ENCODE measurements at regions not wholly inside any gene's neighbourhood (a gene's known extent, or its start where the extent isn't known, plus 50 kb on each side); places are given as distances from the start of the nearest gene placed in this dataset.
"Not testable (repeated sequence)": the region's sequence is repeated elsewhere in the genome, so short reads cannot be mapped to it uniquely, and the experiment has no call there.

- H3K4me1 ChIP-seq; intact Hi-C loops (cut with DNase I): not testable (repeated sequence)
- no CpG with 5 or more reads among the region's 8 CpGs for WGBS, 2 donors
These were observed 180.3 kb downstream of the TMEM121 start for GRCh38 chr14:105706701-105707019.

GRCh38 chr14:105707099-105707498 lies 180.7 kb downstream of the TMEM121 start:
- DNase-seq; H3K4me1 ChIP-seq; intact Hi-C loops (cut with DNase I); H3K27ac ChIP-seq; H3K4me3 ChIP-seq; H3K27me3 ChIP-seq; H3K36me3 ChIP-seq: not testable (repeated sequence)
- 85 to 92% methylated on average over 6 to 13 of the region's 23 CpGs for WGBS, 2 donors
- peaks cover 0 to 10% (median 0%) of the 10 kb centered on the region in 3 donors for H3K9me3 ChIP-seq

More at GRCh38 chr14:105706701-105707019, 180.3 kb downstream of the TMEM121 start:
- DNase-seq, H3K36me3 ChIP-seq, H3K4me3 ChIP-seq, H3K27ac ChIP-seq, H3K27me3 ChIP-seq: not testable (repeated sequence)
- peaks cover 0 to 10% (median 0%) of the 10 kb centered on the region in 3 donors for H3K9me3 ChIP-seq

- H3K4me1 ChIP-seq; H3K27ac ChIP-seq; H3K27me3 ChIP-seq; H3K36me3 ChIP-seq; H3K4me3 ChIP-seq; DNase-seq; intact Hi-C loops (cut with DNase I): not testable (repeated sequence)
- WGBS, 2 donors: no CpG with 5 or more reads among the region's 18 CpGs
- H3K9me3 ChIP-seq: peaks cover 0 to 14% (median 0%) of the 10 kb centered on the region in 3 donors
These were observed 181.4 kb downstream of the TMEM121 start for GRCh38 chr14:105707723-105708151.

DNA sequence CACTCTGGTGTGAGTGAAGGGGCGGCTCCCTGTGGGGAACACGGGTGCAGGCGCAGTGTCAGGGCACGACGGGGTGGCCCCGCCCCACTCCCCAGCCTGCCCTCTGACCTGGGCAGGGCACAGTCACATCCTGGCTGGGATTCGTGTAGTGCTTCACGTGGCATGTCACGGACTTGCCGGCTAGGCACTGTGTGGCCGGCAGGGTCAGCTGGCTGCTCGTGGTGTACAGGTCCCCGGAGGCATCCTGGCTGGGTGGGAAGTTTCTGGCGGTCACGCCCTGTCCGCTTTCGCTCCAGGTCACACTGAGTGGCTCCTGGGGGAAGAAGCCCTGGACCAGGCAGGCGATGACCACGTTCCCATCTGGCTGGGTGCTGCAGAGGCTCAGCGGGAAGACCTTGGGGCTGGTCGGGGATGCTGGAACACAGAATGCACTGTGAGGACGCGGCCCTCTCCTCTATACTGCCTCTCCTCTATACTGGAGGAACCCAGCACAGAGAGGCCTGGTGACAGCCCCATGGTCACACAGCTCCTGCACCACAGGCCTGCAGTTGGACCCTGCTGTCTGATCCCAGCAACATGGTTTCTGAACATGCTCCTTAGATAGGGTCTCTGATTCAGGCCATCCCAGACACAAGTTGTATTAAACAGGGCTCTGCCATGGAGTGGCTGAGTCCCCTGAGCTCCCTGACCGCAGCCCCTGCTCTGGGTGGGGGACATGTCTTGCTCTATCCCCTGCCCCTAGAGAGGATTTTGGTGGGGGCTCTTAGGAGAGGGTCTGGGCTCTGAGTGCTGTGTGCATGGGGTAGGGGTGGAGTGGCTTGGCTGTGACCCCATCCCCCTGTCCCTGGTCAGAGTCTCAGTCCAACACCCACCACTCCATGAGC lies 182.1 kb downstream of the TMEM121 start:
- DNase-seq, H3K4me3 ChIP-seq: not testable (repeated sequence)

DNA sequence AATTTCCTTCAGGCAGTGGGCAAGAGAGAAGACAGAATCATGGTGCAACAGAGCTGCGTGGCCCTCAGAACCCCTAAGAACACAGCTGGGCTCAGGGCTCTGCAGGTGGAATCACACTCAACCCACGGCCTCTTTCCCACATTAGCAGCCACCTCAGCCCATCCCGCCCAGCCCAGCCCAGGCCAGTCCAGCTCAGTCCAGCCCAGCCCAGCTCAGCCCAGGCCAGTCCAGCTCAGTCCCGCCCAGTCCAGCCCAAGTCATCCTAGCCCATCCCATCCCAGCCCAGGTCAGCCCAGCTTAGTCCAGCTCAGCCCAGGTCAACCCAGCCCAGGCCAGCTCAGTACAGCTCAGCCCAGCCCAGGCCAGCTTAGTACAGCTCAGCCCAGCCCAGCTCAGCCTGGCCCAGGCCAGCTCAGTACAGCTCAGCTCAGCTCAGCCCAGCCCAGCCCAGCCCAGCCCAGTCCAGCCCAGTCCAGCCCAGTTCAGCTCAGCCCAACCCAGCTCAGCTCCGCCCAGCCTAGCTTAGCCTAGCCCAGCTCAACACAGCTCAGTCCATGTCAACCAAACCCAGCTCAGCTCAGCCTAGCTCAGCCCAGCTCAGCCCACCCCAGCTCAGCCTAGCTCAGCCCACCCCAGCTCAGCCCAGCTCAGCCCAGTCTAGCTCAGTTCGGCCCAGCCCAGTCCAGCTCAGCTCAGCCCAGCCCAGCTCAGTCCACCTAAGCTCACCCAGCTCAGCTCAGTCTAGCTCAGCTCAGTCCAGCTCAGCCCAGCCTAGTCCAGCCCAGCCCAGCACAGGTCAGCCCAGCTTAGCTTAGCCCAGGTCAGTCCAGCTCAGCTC lies 183.1 kb downstream of the TMEM121 start:
- Histone ChIP-seq H3K4me3 (no peak overlapping the region), H3K36me3 (no peaks in the 10 kb centered on the region), H3K4me1 (no peaks in the 10 kb centered on the region), H3K27me3 (no peaks in the 10 kb centered on the region), H3K27ac (peak overlapping the region in 1 of 4 donors; percentile 9), H3K9me3 (peaks cover 0 to 17% (median 0%) of the 10 kb centered on the region in 3 donors)
- intact Hi-C loops (cut with DNase I): no loop called here
- DNase-seq: no peak
- TF ChIP-seq CTCF (IDR thresholded peaks at IDR 0.05) (no peak), POLR2A (IDR thresholded peaks at IDR 0.05) (no peak)
- whole genome bisulfite sequencing, 2 donors: 92% methylated on average over 2 of the region's 6 CpGs; no CpG with 5 or more reads in 1 of the 2 donors

More for the DNA sequence above, 182.1 kb downstream of the TMEM121 start:
- H3K27ac ChIP-seq; H3K36me3 ChIP-seq; H3K4me1 ChIP-seq; H3K27me3 ChIP-seq; intact Hi-C loops (cut with DNase I): not testable (repeated sequence)
- H3K9me3 ChIP-seq: peaks cover 0 to 17% (median 0%) of the 10 kb centered on the region in 3 donors
- WGBS, 2 donors: 60 to 80% methylated on average over 1 to 2 of the region's 24 CpGs

- H3K27ac ChIP-seq: peak overlapping the region in 1 of 4 donors; percentile 9
- DNase-seq: no peak
- TF ChIP-seq CTCF (IDR thresholded peaks at IDR 0.05): no peak
- TF ChIP-seq POLR2A (IDR thresholded peaks at IDR 0.05): no peak
These were observed 184.0 kb downstream of the TMEM121 start for GRCh38 chr14:105710119-105711043.

More at GRCh38 chr14:105710119-105711043, 184.0 kb downstream of the TMEM121 start:
- Histone ChIP-seq H3K9me3 (peaks cover 0 to 17% (median 0%) of the 10 kb centered on the region in 3 donors), H3K27me3 (no peaks in the 10 kb centered on the region), H3K36me3 (no peaks in the 10 kb centered on the region), H3K4me3 (no peak overlapping the region), H3K4me1 (no peaks in the 10 kb centered on the region)
- intact Hi-C loops (cut with DNase I): no loop called here
- no CpG with 5 or more reads among the region's 6 CpGs for WGBS, 2 donors
